ENCODE measurements at regions not wholly inside any gene's neighbourhood (a gene's known extent, or its start where the extent isn't known, plus 50 kb on each side); places are given as distances from the start of the nearest gene placed in this dataset.

DNA sequence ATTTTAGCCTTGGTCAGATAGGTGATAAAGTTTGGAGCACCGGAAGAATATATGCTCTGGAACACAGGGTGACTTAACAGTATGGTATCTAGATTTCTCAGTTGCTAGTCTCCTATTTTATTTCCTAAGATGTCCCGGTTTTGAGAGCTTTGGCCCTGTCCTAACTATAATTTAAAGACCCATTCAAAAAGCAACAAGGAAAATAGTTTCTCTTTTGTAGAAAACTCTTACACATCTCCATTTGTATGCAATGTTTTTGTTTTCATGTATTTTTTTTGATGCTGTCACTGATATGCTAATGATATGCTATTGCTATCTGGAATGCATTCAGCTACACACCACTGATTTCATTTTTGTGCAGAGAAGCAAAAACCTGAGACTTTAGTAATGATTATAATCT, 237.8 kb downstream of the GPD2 start (continued):
- TF ChIP-seq, protein P1, sequence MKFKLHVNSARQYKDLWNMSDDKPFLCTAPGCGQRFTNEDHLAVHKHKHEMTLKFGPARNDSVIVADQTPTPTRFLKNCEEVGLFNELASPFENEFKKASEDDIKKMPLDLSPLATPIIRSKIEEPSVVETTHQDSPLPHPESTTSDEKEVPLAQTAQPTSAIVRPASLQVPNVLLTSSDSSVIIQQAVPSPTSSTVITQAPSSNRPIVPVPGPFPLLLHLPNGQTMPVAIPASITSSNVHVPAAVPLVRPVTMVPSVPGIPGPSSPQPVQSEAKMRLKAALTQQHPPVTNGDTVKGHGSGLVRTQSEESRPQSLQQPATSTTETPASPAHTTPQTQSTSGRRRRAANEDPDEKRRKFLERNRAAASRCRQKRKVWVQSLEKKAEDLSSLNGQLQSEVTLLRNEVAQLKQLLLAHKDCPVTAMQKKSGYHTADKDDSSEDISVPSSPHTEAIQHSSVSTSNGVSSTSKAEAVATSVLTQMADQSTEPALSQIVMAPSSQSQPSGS (IDR thresholded peaks at IDR 0.05; ENCODE audit: low read length), result no peak
- no peak for TF ChIP-seq EZH2 (IDR thresholded peaks at IDR 0.05; ENCODE audit: borderline replicate concordance, control insufficient read depth, low read depth, low read length)
- TF ChIP-seq IKZF2 (IDR thresholded peaks at IDR 0.05), result no peak
- TF ChIP-seq ZSCAN29 (IDR thresholded peaks at IDR 0.05), result no peak
- TF ChIP-seq, protein P2, sequence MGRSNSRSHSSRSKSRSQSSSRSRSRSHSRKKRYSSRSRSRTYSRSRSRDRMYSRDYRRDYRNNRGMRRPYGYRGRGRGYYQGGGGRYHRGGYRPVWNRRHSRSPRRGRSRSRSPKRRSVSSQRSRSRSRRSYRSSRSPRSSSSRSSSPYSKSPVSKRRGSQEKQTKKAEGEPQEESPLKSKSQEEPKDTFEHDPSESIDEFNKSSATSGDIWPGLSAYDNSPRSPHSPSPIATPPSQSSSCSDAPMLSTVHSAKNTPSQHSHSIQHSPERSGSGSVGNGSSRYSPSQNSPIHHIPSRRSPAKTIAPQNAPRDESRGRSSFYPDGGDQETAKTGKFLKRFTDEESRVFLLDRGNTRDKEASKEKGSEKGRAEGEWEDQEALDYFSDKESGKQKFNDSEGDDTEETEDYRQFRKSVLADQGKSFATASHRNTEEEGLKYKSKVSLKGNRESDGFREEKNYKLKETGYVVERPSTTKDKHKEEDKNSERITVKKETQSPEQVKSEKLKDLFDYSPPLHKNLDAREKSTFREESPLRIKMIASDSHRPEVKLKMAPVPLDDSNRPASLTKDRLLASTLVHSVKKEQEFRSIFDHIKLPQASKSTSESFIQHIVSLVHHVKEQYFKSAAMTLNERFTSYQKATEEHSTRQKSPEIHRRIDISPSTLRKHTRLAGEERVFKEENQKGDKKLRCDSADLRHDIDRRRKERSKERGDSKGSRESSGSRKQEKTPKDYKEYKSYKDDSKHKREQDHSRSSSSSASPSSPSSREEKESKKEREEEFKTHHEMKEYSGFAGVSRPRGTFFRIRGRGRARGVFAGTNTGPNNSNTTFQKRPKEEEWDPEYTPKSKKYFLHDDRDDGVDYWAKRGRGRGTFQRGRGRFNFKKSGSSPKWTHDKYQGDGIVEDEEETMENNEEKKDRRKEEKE (IDR thresholded peaks at IDR 0.05), result no peak

DNA sequence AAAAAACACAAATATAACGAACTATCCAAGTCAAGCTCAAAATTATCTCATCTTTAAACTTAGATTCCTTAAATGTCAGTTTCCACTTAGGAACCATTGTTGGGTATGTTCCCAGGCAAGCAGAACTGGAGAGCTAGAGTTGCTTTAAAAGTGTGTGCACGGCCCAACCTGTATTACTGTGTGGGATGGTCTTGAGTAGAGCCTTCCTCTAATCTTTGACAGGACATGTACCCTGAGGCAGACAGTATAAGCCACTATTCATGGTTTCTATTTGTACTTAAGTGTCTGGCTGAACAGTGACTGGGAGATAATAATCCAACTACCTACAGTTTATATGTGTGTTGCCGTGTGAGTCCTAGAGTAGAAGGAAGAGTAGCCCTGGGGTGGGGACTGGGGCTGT, 239.7 kb downstream of the GPD2 start:
- no peak for TF ChIP-seq BRCA1 (IDR thresholded peaks at IDR 0.05; ENCODE audit: low read depth, low read length)
- TF ChIP-seq NRF1 (conservative IDR thresholded peaks at IDR 0.05; ENCODE audit: low read depth, low read length), result no peak
- no peak for TF ChIP-seq NBN (IDR thresholded peaks at IDR 0.05)
- TF ChIP-seq, protein P3, sequence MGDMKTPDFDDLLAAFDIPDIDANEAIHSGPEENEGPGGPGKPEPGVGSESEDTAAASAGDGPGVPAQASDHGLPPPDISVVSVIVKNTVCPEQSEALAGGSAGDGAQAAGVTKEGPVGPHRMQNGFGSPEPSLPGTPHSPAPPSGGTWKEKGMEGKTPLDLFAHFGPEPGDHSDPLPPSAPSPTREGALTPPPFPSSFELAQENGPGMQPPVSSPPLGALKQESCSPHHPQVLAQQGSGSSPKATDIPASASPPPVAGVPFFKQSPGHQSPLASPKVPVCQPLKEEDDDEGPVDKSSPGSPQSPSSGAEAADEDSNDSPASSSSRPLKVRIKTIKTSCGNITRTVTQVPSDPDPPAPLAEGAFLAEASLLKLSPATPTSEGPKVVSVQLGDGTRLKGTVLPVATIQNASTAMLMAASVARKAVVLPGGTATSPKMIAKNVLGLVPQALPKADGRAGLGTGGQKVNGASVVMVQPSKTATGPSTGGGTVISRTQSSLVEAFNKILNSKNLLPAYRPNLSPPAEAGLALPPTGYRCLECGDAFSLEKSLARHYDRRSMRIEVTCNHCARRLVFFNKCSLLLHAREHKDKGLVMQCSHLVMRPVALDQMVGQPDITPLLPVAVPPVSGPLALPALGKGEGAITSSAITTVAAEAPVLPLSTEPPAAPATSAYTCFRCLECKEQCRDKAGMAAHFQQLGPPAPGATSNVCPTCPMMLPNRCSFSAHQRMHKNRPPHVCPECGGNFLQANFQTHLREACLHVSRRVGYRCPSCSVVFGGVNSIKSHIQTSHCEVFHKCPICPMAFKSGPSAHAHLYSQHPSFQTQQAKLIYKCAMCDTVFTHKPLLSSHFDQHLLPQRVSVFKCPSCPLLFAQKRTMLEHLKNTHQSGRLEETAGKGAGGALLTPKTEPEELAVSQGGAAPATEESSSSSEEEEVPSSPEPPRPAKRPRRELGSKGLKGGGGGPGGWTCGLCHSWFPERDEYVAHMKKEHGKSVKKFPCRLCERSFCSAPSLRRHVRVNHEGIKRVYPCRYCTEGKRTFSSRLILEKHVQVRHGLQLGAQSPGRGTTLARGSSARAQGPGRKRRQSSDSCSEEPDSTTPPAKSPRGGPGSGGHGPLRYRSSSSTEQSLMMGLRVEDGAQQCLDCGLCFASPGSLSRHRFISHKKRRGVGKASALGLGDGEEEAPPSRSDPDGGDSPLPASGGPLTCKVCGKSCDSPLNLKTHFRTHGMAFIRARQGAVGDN (IDR thresholded peaks at IDR 0.05), result no peak
- TF ChIP-seq, protein P4, sequence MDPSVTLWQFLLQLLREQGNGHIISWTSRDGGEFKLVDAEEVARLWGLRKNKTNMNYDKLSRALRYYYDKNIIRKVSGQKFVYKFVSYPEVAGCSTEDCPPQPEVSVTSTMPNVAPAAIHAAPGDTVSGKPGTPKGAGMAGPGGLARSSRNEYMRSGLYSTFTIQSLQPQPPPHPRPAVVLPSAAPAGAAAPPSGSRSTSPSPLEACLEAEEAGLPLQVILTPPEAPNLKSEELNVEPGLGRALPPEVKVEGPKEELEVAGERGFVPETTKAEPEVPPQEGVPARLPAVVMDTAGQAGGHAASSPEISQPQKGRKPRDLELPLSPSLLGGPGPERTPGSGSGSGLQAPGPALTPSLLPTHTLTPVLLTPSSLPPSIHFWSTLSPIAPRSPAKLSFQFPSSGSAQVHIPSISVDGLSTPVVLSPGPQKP (IDR thresholded peaks at IDR 0.05; ENCODE audit: low read depth, low read length), result no peak
- TF ChIP-seq ZSCAN29 (IDR thresholded peaks at IDR 0.05), result no peak
- Histone ChIP-seq H3K9ac (ENCODE audit: control insufficient read depth, insufficient read depth, low read length) (no peak overlapping the region), H3K4me3 (no peak overlapping the region), H3K4me1 (ENCODE audit: control insufficient read depth, insufficient read depth, low read length) (no peaks in the 10 kb centered on the region), H3K27ac (ENCODE audit: control insufficient read depth, insufficient read depth) (no peak overlapping the region), H3K4me2 (ENCODE audit: control insufficient read depth, insufficient read depth) (no peak overlapping the region), H3K9me3 (replicated peaks; ENCODE audit: control insufficient read depth, insufficient read depth, low read length) (no peaks in the 10 kb centered on the region), H3K79me2 (ENCODE audit: control insufficient read depth, insufficient read depth, low read length) (no peaks in the 10 kb centered on the region), H3K36me3 (ENCODE audit: control insufficient read depth in 2 of 2, insufficient read depth in 2 of 2, low read length in 1 of 2) (no peaks in the 10 kb centered on the region), H3K27me3 (replicated peaks in 1 of 2; ENCODE audit: control insufficient read depth in 2 of 2, insufficient read depth in 2 of 2, low read length in 1 of 2) (no peaks in the 10 kb centered on the region), H4K20me1 (ENCODE audit: control insufficient read depth, insufficient read depth) (no peaks in the 10 kb centered on the region), H2AFZ (ENCODE audit: control insufficient read depth, low read depth, low read length) (no peak overlapping the region)
- 14% methylated on average over 3 of the region's 3 CpGs for WGBS (ENCODE audit: insufficient coverage, insufficient replicate concordance, low lambda C conversion rate, missing lambda C conversion rate)
- POLR2A ChIA-PET, result no interaction called here
- SMC1A ChIA-PET (ENCODE audit: uncharacterized antibody, unreplicated experiment), result no interaction called here
- DNase-seq (ENCODE audit: low read depth, low spot score) (no peak), ATAC-seq (no peak), FAIRE-seq (no peak)
- BruUV-seq (replicated peaks), result no TSS peak
- CTCF ChIA-PET, result no interaction called here
- in situ Hi-C loops (cut with MboI) (no loop called here), intact Hi-C loops (cut with micrococcal nuclease; ENCODE audit: unreplicated experiment) (no loop called here)
- RAD21 ChIA-PET (ENCODE audit: unreplicated experiment), result interaction anchor here (0.6 kb wide), 1 partner anchor 565 kb away, joined by 5 read pairs; no protein-coding TSS in a partner anchor
